22Rv1 (cell line): ENCODE measurements at regions not wholly inside any gene's neighbourhood (a gene's known extent, or its start where the extent isn't known, plus 50 kb on each side); places are given as distances from the start of the nearest gene placed in this dataset.

Experiments used
- CTCF ChIP-seq: fragments of 450-650 bp; IDR thresholded peaks from 2 replicates; pipeline ENCODE4 v1.5.1; 2017; ENCODE audit warnings: mild to moderate bottlenecking
- ZFX ChIP-seq: fragments of 450-650 bp; IDR thresholded peaks from 2 replicates; pipeline ENCODE4 v1.6.1; 2017; ENCODE audit warnings: antibody characterized with exemption, borderline replicate concordance

GRCh38 chr4:134324179-134324578 is 122.6 kb upstream of the PABPC4L start:
- TF ChIP-seq CTCF (no peak), ZFX (no peak)
